ENCODE measurements at regions not wholly inside any gene's neighbourhood (a gene's known extent, or its start where the extent isn't known, plus 50 kb on each side); places are given as distances from the start of the nearest gene placed in this dataset.
"Not testable (repeated sequence)": the region's sequence is repeated elsewhere in the genome, so short reads cannot be mapped to it uniquely, and the experiment has no call there.

GRCh38 chr2:62409442-62409841, 96.6 kb downstream of the TMEM17 start:
- TF ChIP-seq POLR2A (IDR thresholded peaks at IDR 0.05; ENCODE audit: low read depth, low read length) (no peak), TAF1 (IDR thresholded peaks at IDR 0.05; ENCODE audit: borderline replicate concordance, low read depth, low read length) (no peak), POLR2AphosphoS5 (IDR thresholded peaks at IDR 0.05; ENCODE audit: low read depth, low read length) (no peak)
- no peak for FAIRE-seq
- no peak for DNase-seq (ENCODE audit: insufficient read length)

GRCh38 chr2:62408241-62408677, 97.7 kb downstream of the TMEM17 start:
- DNase-seq (ENCODE audit: insufficient read length) (no peak), FAIRE-seq (no peak)
- no peak for TF ChIP-seq POLR2A (IDR thresholded peaks at IDR 0.05; ENCODE audit: low read depth, low read length)
- no peak for TF ChIP-seq TAF1 (IDR thresholded peaks at IDR 0.05; ENCODE audit: borderline replicate concordance, low read depth, low read length)
- no peak for TF ChIP-seq POLR2AphosphoS5 (IDR thresholded peaks at IDR 0.05; ENCODE audit: low read depth, low read length)

GRCh38 chr2:62407838-62408237, 98.2 kb downstream of the TMEM17 start:
- TF ChIP-seq TAF1 (IDR thresholded peaks at IDR 0.05; ENCODE audit: borderline replicate concordance, low read depth, low read length) (no peak), POLR2AphosphoS5 (IDR thresholded peaks at IDR 0.05; ENCODE audit: low read depth, low read length) (no peak), POLR2A (IDR thresholded peaks at IDR 0.05; ENCODE audit: low read depth, low read length) (no peak)
- FAIRE-seq, result no peak

GRCh38 chr2:62407401-62407800, 98.6 kb downstream of the TMEM17 start:
- no peak for TF ChIP-seq TAF1 (IDR thresholded peaks at IDR 0.05; ENCODE audit: borderline replicate concordance, low read depth, low read length)
- TF ChIP-seq POLR2A (IDR thresholded peaks at IDR 0.05; ENCODE audit: low read depth, low read length), result no peak
- no peak for TF ChIP-seq POLR2AphosphoS5 (IDR thresholded peaks at IDR 0.05; ENCODE audit: low read depth, low read length)
- no peak for FAIRE-seq
- DNase-seq (ENCODE audit: insufficient read length), result no peak

More at GRCh38 chr2:62407838-62408237, 98.2 kb downstream of the TMEM17 start:
- DNase-seq (ENCODE audit: insufficient read length), result no peak

GRCh38 chr2:62406573-62407043, 99.4 kb downstream of the TMEM17 start:
- no peak for DNase-seq (ENCODE audit: insufficient read length)
- TF ChIP-seq POLR2AphosphoS5 (IDR thresholded peaks at IDR 0.05; ENCODE audit: low read depth, low read length) (no peak), TAF1 (IDR thresholded peaks at IDR 0.05; ENCODE audit: borderline replicate concordance, low read depth, low read length) (no peak), POLR2A (IDR thresholded peaks at IDR 0.05; ENCODE audit: low read depth, low read length) (no peak)
- FAIRE-seq, result no peak

GRCh38 chr2:62404913-62405312, 101.1 kb downstream of the TMEM17 start:
- DNase-seq (ENCODE audit: insufficient read length) (no peak), FAIRE-seq (no peak)

GRCh38 chr2:62402156-62402555, 103.8 kb downstream of the TMEM17 start:
- no peak for DNase-seq (ENCODE audit: insufficient read length)
- FAIRE-seq, result no peak
- TF ChIP-seq POLR2A (IDR thresholded peaks at IDR 0.05; ENCODE audit: low read depth, low read length) (no peak), POLR2AphosphoS5 (IDR thresholded peaks at IDR 0.05; ENCODE audit: low read depth, low read length) (no peak), TAF1 (IDR thresholded peaks at IDR 0.05; ENCODE audit: borderline replicate concordance, low read depth, low read length) (no peak)

More at GRCh38 chr2:62404913-62405312, 101.1 kb downstream of the TMEM17 start:
- TF ChIP-seq POLR2AphosphoS5 (IDR thresholded peaks at IDR 0.05; ENCODE audit: low read depth, low read length) (no peak), POLR2A (IDR thresholded peaks at IDR 0.05; ENCODE audit: low read depth, low read length) (no peak), TAF1 (IDR thresholded peaks at IDR 0.05; ENCODE audit: borderline replicate concordance, low read depth, low read length) (no peak)

- DNase-seq (ENCODE audit: insufficient read length) (no peak), FAIRE-seq (no peak)
- no peak for TF ChIP-seq POLR2A (IDR thresholded peaks at IDR 0.05; ENCODE audit: low read depth, low read length)
- TF ChIP-seq TAF1 (IDR thresholded peaks at IDR 0.05; ENCODE audit: borderline replicate concordance, low read depth, low read length), result no peak
- no peak for TF ChIP-seq POLR2AphosphoS5 (IDR thresholded peaks at IDR 0.05; ENCODE audit: low read depth, low read length)
These were observed 107.6 kb downstream of the TMEM17 start for GRCh38 chr2:62398356-62398755.

- TF ChIP-seq POLR2A (IDR thresholded peaks at IDR 0.05; ENCODE audit: low read depth, low read length) (no peak), TAF1 (IDR thresholded peaks at IDR 0.05; ENCODE audit: borderline replicate concordance, low read depth, low read length) (no peak), POLR2AphosphoS5 (IDR thresholded peaks at IDR 0.05; ENCODE audit: low read depth, low read length) (no peak)
- DNase-seq (ENCODE audit: insufficient read length) (no peak), FAIRE-seq (no peak)
These were observed 109.1 kb downstream of the TMEM17 start for GRCh38 chr2:62396880-62397279.

- TF ChIP-seq TAF1 (IDR thresholded peaks at IDR 0.05; ENCODE audit: borderline replicate concordance, low read depth, low read length), result no peak
- TF ChIP-seq POLR2A (IDR thresholded peaks at IDR 0.05; ENCODE audit: low read depth, low read length), result no peak
- TF ChIP-seq POLR2AphosphoS5 (IDR thresholded peaks at IDR 0.05; ENCODE audit: low read depth, low read length), result no peak
- DNase-seq (ENCODE audit: insufficient read length), result no peak
- FAIRE-seq, result no peak
These were observed 112.7 kb downstream of the TMEM17 start for GRCh38 chr2:62393293-62393692.

GRCh38 chr2:62391696-62392095, 114.3 kb downstream of the TMEM17 start:
- no peak for TF ChIP-seq POLR2A (IDR thresholded peaks at IDR 0.05; ENCODE audit: low read depth, low read length)
- TF ChIP-seq POLR2AphosphoS5 (IDR thresholded peaks at IDR 0.05; ENCODE audit: low read depth, low read length), result no peak
- FAIRE-seq, result no peak

GRCh38 chr2:62386378-62386777, 119.6 kb downstream of the TMEM17 start:
- not testable (repeated sequence) for DNase-seq (ENCODE audit: insufficient read length); FAIRE-seq

More at GRCh38 chr2:62391696-62392095, 114.3 kb downstream of the TMEM17 start:
- DNase-seq (ENCODE audit: insufficient read length), result no peak

- no peak for TF ChIP-seq TAF1 (IDR thresholded peaks at IDR 0.05; ENCODE audit: borderline replicate concordance, low read depth, low read length)
- no peak for TF ChIP-seq POLR2A (IDR thresholded peaks at IDR 0.05; ENCODE audit: low read depth, low read length)
- no peak for TF ChIP-seq POLR2AphosphoS5 (IDR thresholded peaks at IDR 0.05; ENCODE audit: low read depth, low read length)
- FAIRE-seq, result no peak
- no peak for DNase-seq (ENCODE audit: insufficient read length)
These were observed 122.1 kb downstream of the TMEM17 start for GRCh38 chr2:62383846-62384245.
